MV-4-11 (cell line): ENCODE measurements at regions not wholly inside any gene's neighbourhood (a gene's known extent, or its start where the extent isn't known, plus 50 kb on each side); places are given as distances from the start of the nearest gene placed in this dataset.

Experiments used
- DNase-seq: peaks from one replicate; lab custom pipeline; 2025; lab: John Stamatoyannopoulos, UW

DNA sequence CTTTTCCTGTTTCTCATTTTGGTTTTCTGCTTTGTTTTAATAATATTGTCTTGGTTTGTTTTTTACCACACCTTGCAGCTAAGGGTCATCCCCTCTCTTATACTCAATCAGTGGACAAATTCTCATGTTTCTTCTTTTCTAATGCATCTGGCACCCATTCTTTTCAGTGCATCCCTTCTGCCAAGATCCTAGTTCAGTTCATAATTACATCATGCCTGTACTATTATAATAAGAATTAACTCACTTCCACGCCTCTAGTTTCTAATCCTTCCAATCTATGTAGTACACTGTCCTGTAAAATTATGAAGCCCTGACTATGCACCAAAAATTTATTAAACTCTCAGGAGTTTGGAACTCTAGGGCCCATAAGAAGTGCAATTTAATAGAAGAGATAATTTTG, 126.1 kb downstream of the FAT4 start:
- no peak for DNase-seq

DNA sequence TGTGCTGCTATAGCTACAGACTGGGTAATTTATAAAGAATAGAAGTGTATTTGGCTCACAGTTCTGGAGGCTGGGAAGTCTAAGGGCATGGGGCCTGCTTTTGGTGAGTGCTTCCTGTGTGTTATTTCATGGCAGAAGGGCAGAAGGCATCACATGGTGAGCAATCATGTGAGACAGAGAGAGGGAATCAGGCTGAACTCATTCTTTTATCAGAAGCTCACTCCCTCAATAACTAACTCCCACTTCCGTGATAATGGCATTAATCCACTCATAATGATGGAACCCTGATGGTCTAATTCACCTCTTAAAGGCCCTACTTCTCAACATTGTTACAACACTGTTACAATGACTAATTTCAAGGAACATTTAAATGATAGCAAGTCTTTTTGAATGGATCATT, 129.4 kb downstream of the FAT4 start:
- DNase-seq: no peak

DNA sequence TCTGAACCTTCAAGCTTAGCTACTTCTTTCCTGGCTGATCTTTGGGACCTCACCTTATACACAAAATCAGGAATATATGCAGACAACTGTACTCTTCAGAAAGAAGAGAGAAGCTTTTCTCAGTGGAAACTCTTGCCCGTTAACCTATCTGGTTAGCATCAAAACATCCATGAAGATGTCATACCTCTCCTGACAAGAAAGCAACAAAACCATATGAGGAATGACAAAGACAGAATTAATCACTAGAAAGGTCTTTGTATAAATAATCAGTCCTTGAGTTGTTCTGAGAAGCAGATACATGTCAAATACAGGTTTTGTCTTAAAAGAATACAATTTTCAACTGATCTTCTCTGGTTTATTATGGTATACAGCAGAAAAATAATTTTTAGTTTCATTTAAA, 130.8 kb downstream of the FAT4 start:
- DNase-seq: no peak

DNA sequence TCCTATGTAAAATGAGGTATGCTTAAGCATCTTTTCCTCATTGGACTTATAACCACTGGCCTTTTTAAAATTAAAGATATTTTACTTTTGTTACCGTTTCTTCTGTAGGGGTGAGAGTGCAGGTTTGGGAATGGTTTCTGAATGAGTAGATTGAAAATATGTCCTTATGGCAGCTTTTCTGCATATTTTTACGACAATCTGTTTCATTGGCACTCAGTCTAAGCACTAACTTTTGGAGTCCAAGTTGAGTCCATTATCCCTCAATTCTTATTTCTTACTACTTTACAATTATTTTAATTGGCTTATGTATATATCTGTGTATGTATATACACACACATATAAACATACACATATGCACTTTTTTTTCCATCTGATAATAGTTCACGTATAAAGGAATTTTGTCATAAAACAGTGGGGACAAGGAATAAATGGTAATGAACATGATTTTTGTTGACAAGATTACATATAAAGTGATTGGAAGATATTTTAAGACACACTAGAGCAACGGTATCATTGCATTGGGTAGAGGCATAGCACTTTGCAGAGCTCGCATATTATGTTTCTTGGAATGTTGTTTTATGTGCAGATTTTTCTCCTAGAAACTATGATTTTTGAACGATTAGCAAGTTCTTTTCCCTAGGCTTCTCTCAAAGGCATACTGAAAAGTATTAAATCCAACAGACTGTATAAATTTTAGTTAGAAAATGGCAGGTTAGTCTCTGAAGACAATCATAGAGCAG, 133.0 kb downstream of the FAT4 start:
- DNase-seq: no peak

DNA sequence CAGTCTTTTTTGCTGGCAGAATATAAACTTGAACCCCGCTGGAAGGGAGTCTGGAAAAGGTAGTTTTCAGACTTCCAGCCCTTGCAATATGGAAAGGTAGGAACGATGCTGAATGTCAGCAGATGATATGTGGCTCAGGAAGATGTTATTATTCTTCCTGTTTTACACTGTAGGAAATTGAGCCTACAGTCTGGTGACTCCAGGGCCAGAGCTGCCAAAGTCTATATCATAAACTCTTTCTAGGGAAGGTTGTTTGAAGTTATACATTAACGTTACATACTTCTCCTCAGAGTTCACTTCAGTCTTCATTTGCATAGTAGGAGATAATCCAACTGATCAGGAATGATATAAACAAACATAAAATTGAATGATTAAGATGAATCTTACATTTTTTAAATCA, 141.3 kb downstream of the FAT4 start:
- no peak for DNase-seq

- DNase-seq: no peak
Measured at GRCh38 chr4:125459531-125459930, 144.8 kb downstream of the FAT4 start.

DNA sequence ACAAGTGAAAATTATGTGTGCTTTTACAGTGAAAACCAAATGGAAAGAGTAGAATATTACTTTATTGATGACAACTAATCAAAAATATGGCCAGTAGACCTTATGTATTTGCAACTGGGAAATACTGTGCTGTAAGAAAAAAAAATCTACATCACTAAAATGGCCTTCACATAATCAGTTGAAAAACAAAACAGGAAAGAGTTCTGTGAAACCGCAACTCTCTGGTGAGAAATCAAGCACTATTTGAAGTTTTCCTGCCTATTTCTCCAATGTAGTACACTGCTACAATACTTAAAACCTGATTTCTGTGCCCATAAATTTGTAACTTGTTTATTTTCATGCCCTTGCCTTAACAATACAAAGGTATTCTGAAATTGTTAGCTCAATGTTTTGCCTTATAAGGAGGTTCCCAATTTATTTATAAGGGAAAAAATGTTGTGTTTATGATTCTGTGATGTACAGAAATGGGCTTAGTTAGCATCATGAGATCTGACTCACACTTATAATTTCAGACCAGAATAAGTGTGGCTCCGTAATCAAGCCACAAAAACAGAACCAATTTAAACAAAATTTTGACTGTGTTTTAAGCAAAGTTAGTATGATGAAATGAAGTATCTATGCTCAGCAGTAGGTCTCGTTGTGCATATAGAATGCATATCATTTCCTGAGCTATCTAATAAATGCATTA, 147.1 kb downstream of the FAT4 start:
- no peak for DNase-seq

DNA sequence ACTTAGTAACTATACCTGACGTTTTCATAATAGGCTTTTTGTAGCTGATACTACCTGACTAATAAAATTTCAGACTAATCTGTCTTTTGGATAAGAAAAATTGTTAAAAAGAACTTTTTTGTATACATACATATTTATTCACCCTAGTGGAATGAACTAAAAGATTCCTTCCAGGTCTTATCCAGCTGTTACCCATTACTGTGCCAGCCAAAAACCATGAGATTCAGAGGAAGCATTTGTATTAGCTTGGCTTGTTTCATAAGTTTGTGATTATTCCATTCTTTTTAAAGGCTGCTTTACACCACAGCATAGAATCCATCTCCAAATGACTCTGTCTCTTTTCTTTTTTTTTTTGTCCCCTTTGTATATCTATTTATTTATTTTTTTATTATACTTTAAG, 149.4 kb downstream of the FAT4 start:
- no peak for DNase-seq

- DNase-seq: no peak
Measured at GRCh38 chr4:125481334-125482045, 166.7 kb downstream of the FAT4 start.

DNA sequence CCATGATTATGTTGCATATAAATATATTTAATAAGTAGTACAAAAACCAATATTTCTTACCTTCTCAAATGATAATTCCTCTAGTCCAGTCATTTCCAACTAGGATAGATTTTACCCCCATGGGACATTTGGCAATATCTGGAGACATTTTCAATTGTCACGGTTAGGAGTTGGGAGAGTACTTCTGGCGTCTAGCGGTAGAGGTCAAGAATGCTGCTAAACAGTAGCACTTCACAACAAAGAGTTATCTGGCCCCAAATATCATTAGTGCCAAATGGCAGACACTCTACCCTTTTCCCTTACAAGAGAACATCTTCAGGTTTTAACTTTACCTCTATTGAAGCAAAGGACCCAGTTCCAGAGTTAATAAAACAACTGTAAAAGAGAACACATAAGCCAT, 168.1 kb downstream of the FAT4 start:
- no peak for DNase-seq

DNA sequence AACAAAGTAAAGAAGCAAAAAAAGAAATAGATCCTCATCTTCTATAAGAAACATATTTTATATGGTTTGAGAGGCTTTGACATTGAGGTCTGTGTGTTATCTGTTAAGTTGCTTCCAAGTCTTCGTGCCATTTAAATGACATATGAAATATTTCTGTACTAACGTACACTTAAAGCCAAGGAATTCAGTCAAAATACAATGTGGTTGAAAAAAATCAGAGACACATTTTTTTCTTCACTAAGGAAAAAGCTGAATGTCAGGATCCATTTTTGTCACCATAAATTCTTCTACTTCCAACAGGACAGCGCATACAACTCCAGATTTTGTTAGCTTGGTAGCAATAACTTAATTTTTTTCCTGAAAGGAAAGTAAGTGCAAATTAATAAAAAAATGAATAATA, 168.5 kb downstream of the FAT4 start:
- no peak for DNase-seq

GRCh38 chr4:125484912-125485311, 170.2 kb downstream of the FAT4 start:
- DNase-seq: no peak

GRCh38 chr4:125486351-125486750, 171.6 kb downstream of the FAT4 start:
- no peak for DNase-seq

DNA sequence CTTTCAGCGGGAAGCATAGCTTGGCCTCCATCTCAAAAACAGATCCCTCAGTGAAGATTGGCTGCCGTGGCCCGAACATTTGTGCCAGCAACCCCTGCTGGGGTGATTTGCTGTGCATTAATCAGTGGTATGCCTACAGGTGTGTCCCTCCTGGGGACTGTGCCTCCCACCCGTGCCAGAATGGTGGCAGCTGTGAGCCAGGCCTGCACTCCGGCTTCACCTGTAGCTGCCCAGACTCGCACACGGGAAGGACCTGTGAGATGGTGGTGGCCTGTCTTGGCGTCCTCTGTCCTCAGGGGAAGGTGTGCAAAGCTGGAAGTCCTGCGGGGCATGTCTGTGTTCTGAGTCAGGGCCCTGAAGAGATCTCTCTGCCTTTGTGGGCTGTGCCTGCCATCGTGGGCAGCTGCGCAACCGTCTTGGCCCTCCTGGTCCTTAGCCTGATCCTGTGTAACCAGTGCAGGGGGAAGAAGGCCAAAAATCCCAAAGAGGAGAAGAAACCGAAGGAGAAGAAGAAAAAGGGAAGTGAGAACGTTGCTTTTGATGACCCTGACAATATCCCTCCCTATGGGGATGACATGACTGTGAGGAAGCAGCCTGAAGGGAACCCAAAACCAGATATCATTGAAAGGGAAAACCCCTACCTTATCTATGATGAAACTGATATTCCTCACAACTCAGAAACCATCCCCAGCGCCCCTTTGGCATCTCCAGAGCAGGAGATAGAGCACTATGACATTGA, 175.4 kb downstream of the FAT4 start:
- peak; percentile 52 for DNase-seq

GRCh38 chr4:125492957-125493356, 178.2 kb downstream of the FAT4 start:
- no peak for DNase-seq

GRCh38 chr4:125497861-125498260, 183.1 kb downstream of the FAT4 start:
- no peak for DNase-seq

DNA sequence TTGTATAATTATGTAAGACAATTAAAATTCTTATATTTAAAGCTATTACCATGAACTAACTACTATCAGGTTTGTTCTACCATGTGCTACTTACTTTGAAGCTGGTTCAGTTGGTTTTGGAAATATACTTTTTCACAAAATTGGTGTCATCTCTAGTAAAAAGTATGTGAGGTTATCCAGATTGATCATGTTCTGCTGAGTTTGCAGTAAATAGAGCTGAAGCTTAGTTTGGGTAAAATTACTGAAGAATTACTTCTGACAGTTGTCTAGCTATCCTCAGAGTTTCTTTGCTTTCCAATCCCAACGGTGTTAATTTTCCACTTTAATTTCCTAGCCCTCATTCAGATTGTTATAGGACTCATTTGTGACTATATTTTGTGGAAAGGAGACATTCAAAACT, 184.2 kb downstream of the FAT4 start:
- no peak for DNase-seq

DNA sequence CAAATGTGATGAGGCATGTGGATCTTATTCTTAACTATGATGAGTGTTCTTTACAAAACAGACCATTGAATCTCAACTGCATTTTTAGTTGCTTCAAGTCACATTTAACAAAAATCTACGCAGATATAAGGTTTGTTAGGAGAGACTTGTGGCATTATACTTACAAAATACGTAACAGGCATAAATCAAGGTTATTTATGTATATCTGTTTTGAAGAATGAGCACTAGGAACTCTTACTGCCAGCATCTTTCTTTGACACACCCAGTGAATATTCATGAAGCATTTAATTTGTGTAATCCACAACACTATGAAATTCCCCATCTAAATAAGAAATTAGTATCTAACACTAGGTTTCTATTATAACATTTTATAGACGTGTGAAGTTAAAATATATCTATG, 186.3 kb downstream of the FAT4 start:
- no peak for DNase-seq

DNA sequence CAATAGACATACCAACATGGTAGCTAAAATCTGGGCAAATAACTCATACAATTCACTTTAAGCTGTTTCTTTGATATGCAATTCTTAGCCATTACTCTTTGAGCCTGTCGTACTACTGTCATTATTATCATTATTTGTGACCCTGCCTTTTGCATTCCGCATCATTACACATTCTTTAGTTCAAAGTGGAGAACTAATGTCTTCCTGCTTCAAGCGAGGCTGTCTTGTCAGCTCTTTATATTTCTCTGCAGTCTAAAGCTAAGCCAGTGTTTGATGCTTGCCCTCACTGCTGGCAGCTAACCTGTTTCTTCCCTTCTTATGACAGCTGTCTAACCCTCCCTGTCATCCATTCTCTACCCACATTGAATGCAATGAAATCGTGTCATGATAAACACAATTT, 186.8 kb downstream of the FAT4 start:
- no peak for DNase-seq

DNA sequence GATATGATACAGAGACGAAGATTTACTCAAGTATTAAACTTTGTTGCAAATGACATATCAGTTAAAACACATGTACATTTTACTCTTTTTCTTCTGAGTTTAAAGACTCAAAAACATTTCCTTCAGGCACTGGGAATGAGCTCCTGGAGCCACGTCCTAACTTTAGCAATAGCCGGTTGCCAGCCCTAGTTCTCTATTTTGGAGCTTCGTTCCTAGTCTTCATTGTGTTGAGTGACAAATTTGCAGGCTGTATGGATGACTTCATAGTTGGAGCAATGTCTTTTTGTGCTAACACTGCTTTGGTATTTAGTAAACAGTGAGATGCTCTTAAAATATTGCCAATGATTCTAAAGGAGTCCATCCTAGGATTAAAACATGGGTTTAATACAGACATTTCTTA, 190.9 kb downstream of the FAT4 start:
- no peak for DNase-seq

- no peak for DNase-seq
Measured at GRCh38 chr4:125507141-125507540, 192.4 kb downstream of the FAT4 start.

GRCh38 chr4:125511715-125512114, 197.0 kb downstream of the FAT4 start:
- DNase-seq: no peak

- DNase-seq: no peak
Measured at GRCh38 chr4:125515016-125515415, 200.3 kb downstream of the FAT4 start.
